22Rv1 (cell line): ENCODE measurements at regions not wholly inside any gene's neighbourhood (a gene's known extent, or its start where the extent isn't known, plus 50 kb on each side); places are given as distances from the start of the nearest gene placed in this dataset.

ENCODE experiments used
- H3K27ac ChIP-seq: fragments of 450-650 bp; 2 replicates; pipeline ENCODE4 v1.5.1; 2017
- ZFX ChIP-seq: fragments of 450-650 bp; IDR thresholded peaks from 2 replicates; pipeline ENCODE4 v1.6.1; 2017; ENCODE audit warnings: antibody characterized with exemption, borderline replicate concordance
- TF ChIP-seq, protein P1 (sequence below): fragments of 450-650 bp; IDR thresholded peaks from 2 replicates; pipeline ENCODE4 v1.5.1; 2017; ENCODE audit warnings: mild to moderate bottlenecking

DNA sequence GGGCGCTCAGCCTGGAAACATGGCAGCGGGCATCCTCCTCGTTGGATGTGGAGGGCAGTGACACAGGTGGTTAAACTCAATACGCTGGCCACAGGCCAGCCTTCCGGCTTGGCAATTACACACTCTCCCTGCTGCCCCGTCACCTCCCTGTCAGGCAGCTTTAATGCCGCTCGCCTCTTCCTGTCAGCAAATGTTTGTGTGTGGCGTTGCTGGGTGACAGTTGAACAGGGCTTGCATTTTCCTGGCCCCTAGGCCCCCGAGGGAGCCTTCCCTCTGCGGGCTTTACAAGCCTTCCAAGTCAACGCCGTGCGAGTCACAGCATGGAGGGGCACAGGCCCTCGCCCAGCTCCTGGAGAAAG, 620.0 kb downstream of the BCOR start:
- no peak overlapping the region for H3K27ac ChIP-seq
- TF ChIP-seq, protein P1, sequence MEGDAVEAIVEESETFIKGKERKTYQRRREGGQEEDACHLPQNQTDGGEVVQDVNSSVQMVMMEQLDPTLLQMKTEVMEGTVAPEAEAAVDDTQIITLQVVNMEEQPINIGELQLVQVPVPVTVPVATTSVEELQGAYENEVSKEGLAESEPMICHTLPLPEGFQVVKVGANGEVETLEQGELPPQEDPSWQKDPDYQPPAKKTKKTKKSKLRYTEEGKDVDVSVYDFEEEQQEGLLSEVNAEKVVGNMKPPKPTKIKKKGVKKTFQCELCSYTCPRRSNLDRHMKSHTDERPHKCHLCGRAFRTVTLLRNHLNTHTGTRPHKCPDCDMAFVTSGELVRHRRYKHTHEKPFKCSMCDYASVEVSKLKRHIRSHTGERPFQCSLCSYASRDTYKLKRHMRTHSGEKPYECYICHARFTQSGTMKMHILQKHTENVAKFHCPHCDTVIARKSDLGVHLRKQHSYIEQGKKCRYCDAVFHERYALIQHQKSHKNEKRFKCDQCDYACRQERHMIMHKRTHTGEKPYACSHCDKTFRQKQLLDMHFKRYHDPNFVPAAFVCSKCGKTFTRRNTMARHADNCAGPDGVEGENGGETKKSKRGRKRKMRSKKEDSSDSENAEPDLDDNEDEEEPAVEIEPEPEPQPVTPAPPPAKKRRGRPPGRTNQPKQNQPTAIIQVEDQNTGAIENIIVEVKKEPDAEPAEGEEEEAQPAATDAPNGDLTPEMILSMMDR = no peak
- TF ChIP-seq ZFX = no peak

DNA sequence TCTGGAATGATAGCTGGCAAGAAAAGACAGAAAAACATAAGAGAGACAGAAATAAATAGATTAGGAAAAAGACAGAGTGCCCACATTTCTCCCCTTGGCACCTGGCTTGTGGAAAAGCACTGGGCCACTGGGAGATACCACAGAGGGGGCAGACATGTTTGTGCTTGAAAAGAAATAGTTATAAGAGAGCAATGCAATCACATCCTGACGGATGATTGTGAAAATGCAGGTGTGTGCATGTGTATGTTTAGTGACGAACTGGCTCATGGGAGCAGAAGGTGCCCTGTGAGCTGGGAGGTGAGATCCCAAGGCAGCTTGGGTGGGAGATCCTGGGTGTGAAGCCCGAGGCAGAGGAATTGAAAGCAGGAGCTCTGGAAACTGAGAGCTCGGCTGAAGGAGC, 617.9 kb downstream of the BCOR start:
- TF ChIP-seq ZFX = no peak
- TF ChIP-seq, protein P1 = no peak
- no peak overlapping the region for H3K27ac ChIP-seq

DNA sequence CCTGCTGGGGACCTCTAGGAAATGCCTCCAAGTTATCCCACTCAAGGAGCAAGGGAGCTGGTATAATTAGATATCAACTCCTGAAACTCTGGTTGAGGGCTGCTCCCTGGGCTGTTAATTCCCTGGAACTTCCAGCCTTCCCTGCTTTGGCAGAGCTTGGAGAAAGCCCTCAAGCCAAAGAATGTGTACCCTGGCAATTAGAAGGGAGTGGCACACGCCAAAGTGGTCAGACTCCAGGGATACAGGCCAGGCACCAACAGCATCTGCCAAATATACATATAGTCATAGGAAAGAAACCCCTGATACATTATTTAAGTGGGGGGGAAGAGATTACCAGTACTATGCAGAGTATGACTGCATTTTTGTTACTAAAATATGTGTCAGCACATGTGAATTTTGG, 616.8 kb downstream of the BCOR start:
- TF ChIP-seq ZFX = no peak
- TF ChIP-seq, protein P1 = no peak
- H3K27ac ChIP-seq = no peak overlapping the region

DNA sequence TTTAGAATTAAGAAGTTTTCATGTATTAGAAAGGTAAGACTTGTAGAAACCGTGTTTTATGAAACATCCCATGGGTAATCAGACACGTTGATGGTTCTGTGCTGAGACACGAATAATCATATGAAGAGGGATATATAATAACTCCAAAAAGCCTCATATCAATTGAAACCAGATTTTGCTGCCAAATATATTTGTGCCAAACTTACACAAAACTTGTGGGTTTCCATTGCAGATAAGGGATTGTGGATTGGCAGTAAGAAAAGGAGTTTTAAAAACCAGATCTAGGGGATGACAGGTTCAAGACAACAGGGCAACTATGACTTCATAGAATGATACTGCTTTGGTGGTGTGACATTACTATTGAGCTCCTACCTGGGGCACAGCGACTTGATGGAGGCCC, 616.1 kb downstream of the BCOR start:
- no peak for TF ChIP-seq ZFX
- TF ChIP-seq, protein P1 = no peak

DNA sequence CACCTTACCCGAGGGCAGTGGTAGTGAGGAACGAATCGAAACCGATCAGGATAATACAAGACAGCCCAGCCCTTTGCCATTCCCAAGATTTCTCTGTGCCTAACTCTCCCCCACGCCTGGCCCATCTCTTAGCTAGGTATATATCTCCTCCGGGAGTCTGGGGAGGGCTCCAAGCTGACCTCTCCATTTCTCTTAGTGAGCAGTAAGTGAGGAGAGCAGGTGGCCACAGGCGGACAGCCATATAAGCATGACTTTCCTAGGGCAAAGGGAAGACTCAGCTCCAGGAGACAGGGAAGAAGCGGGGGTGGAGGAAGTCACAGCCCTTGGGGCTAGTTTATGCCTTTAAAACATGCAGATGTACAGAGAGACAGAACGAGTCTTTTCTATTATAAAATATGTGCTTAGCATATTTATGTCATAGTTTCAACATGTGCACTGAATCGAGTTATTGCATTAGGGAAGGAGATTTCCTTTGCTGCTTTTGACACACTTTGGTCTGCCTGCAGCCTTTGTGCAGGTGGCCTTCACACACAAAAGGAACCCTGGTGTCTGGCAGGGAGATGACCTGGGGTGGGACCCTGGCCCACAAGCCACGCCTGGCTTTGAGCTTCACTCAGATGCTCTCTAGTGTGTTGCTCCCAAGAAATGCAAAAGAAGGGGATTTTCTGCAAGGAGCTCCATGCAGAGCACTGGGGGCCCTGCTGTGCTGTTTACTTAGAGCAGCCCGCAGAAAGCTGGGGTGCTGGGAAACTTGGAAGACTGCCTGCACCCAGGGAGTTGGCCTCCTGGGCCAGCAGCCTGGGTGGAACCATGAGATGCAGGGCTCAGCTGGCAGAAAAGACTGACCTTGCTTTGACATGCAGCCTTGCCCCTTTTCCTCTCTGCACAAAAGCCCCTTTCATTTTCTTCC, 613.3 kb downstream of the BCOR start:
- no peak for TF ChIP-seq ZFX
- TF ChIP-seq, protein P1 = no peak
- H3K27ac ChIP-seq = no peak overlapping the region

More for the DNA sequence above, 616.1 kb downstream of the BCOR start:
- no peak overlapping the region for H3K27ac ChIP-seq

DNA sequence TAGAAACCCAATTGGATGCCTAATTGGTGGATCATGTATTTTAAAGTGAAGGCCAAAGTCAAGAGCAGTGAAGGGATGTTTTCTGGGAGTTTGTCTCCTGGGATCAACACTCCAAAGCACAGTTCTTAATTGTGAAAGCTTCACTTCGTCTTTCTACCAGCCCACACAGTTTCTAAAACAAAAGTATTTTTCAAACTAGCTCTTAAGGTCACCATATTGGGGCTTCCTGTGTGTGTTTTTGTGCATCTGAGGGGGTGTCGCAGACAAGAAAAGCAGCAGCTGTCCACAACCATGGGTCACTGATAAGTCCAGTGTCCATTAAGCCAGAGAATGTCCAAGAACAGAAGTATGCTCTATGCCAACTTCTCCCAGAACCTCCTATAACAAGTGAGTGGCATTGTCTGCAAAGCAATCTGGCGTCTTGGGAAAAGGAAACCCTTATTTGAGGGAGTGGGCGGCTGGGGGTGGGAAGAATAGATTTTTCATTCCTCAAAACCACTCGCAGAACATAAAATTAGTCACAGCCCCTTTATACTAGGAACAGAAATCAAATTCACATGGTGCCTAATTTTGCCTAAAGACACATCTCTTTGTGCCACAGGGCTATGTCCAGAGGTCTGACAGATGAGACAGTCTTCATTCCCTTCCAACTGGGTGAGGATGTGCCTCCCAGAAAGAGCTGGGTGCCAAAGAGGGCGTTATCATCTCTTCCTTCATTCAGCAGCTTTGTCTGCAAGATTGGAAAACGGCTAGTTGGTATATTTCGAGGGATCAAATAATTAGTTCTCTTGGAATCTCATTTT, 610.4 kb downstream of the BCOR start:
- H3K27ac ChIP-seq = no peak overlapping the region
- TF ChIP-seq ZFX = no peak

DNA sequence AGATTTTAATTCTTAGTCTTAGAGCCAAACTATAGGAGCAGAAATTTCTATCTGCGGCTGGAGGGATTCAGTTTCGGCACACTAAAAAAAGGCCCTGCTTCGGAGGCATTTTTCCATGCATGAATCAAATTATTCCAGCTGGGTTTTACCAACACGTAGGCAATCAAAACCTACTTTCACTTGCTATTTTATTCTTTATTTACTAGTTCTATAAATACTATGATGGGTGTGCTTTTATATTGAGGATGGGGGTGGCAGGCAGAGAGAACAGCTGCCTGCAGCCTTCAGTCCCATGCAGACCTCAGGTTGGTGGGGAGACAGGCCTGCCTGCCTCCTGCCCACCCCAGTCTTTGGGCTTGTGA, 609.8 kb downstream of the BCOR start:
- no peak for TF ChIP-seq ZFX
- TF ChIP-seq, protein P1 = no peak
- no peak overlapping the region for H3K27ac ChIP-seq
